ENCODE measurements at regions not wholly inside any gene's neighbourhood (a gene's known extent, or its start where the extent isn't known, plus 50 kb on each side); places are given as distances from the start of the nearest gene placed in this dataset.

DNA sequence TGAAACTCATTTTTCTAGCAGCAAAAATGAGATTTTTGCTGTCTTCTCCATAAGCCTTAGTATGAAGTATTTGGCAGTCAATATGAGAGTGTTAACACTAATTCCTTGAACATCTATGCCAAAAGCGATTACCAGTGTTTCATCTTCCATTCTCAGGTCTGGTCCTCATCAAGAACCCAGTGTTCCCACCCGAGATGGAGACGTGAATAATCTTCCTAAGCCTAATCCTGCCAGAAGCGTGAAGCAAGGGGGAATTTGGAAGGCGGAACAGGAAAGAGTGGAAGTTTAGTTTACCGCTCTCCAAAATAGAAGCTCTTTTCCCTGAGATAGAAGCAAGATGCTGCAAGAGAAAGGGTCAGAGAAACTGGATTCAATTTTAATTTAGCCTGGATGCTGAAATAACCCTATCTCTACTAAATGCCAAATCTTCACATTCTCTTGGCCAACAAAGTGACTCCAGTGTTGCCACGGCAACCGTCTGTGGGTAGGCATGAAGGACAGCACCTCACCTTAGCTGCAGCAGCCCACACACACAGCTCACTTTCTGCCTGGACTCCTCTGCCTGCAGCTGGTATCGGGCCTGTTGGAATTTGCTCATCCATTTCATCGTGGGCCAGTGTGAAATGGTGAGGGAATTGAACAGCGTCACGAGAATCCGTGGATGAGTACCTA lies 711.1 kb downstream of the CBLN2 start:
- DNase-seq (ENCODE audit: insufficient read length, low spot score): no peak
- FAIRE-seq: no peak

DNA sequence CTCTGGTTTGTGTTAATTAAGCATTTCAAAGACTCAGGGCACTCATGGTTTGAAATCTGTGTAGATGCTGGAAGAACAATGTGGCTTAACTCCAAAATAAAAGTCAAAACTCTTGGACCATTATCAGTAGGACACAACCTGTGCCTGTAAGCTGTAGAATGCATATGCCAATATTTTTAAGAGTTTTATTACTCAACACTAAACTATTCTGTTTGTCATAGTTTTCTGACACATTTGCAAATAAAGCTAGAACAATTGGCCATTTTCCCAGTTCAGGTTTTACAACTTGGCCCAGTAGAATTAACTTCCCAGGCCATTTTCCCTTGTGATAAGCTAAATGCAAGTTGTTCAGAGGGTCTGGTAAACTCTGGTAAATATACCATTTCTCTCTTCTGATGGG lies 713.1 kb downstream of the CBLN2 start:
- DNase-seq (ENCODE audit: insufficient read length, low spot score) (no peak), FAIRE-seq (no peak)
- TF ChIP-seq POLR2A (IDR thresholded peaks at IDR 0.05; ENCODE audit: low read depth, low read length): no peak

More for the DNA sequence above, 711.1 kb downstream of the CBLN2 start:
- TF ChIP-seq POLR2A (IDR thresholded peaks at IDR 0.05; ENCODE audit: low read depth, low read length): no peak

DNA sequence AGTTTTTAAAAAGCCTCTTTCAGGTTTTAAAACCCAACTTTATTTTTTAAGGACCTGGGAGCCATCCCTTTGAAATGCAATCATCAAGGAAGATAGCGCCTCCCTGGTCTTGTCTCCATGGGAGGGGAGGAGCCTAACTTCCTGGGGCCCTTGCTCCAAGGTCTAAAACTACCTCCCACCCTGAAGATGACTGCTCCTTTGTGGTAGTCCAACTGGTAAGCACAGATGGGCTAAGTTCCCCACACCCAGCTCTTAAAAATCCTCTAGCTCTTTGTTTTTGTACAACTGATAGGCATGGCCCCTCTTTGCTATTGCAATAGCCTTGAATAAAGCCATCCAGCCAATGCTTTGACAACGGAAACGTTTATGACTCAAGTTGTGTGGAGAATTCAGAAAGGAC lies 716.8 kb downstream of the CBLN2 start:
- no peak for TF ChIP-seq POLR2A (IDR thresholded peaks at IDR 0.05; ENCODE audit: low read depth, low read length)
- FAIRE-seq (no peak), DNase-seq (ENCODE audit: insufficient read length, low spot score) (no peak)

DNA sequence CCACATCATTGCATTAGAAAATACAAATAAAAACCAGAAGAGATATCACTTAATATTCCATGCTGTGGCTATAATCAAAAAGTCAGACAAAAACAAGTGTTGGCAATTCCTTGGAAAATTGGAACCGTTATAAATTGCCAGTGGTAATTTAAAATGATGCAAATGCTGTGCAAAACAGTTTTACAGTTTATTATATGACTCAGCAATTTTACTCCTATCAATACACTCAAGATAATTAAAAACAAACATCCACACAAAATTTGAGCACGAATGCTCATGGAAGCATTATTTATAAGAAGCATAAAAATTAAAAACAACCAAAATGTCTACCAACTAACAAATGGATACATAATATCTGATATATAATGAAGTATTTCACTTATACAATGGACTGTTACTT lies 728.8 kb downstream of the CBLN2 start:
- no peak for DNase-seq (ENCODE audit: insufficient read length, low spot score)
- TF ChIP-seq POLR2A (IDR thresholded peaks at IDR 0.05; ENCODE audit: low read depth, low read length): no peak
- FAIRE-seq: no peak

DNA sequence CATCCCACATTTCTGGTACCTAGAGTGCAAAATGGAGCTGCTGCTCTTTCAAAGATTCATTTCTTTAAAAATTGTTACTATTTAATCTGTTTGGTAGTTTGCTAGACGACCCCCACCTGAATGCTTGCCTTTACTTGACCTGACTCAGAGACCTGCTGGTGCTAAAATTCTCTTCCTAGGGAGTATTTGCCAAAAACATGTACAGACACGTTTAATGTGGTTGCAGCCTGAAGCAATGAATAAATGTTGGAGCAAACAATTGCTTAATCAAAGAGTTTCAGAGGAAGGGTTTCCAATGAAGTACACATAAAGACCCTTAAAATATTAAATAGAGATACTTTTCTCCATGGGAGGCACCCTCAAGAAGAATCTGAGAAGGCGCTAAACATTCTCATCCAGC lies 734.4 kb downstream of the CBLN2 start:
- FAIRE-seq (no peak), DNase-seq (ENCODE audit: insufficient read length, low spot score) (no peak)
- TF ChIP-seq POLR2A (IDR thresholded peaks at IDR 0.05; ENCODE audit: low read depth, low read length): no peak

DNA sequence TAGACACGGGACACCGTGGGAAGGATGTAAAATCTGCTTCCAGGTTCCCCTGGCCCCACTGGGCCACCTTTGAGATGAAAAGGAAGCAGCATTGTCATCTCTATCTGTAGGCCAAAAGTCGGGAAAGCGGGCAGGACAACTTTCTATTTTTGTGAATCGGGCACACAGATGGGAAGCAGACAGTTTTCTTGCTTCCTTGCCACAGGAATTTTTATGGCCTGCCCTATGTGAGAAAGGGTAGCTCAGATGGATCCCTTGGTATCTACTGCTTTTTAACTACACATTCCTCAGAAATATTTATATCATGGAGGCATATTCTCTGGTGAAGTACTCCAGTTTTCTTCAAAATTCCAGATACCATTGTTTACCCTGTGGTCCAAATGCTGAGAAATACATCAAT lies 735.5 kb downstream of the CBLN2 start:
- TF ChIP-seq POLR2A (IDR thresholded peaks at IDR 0.05; ENCODE audit: low read depth, low read length): no peak
- DNase-seq (ENCODE audit: insufficient read length, low spot score): no peak
- FAIRE-seq: no peak

DNA sequence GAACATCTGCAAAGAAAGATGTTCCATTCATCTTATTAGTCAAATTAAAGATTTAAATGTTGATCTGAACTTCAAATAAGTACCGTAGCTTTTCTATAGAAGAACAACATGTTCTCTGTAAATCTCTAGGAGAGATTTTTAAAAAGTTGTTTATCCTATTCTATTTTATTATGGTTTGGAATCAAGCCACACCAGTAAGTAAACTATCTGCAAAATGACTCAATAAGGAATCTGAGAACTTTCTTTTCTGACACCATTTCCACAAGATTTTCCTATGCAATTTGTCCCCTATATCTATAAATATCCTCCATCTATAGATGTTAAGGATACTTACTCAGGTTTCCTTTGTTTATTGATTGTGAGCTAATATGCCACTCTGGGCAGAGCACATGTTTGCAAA lies 736.6 kb downstream of the CBLN2 start:
- FAIRE-seq (no peak), DNase-seq (ENCODE audit: insufficient read length, low spot score) (no peak)
- TF ChIP-seq POLR2A (IDR thresholded peaks at IDR 0.05; ENCODE audit: low read depth, low read length): no peak

DNA sequence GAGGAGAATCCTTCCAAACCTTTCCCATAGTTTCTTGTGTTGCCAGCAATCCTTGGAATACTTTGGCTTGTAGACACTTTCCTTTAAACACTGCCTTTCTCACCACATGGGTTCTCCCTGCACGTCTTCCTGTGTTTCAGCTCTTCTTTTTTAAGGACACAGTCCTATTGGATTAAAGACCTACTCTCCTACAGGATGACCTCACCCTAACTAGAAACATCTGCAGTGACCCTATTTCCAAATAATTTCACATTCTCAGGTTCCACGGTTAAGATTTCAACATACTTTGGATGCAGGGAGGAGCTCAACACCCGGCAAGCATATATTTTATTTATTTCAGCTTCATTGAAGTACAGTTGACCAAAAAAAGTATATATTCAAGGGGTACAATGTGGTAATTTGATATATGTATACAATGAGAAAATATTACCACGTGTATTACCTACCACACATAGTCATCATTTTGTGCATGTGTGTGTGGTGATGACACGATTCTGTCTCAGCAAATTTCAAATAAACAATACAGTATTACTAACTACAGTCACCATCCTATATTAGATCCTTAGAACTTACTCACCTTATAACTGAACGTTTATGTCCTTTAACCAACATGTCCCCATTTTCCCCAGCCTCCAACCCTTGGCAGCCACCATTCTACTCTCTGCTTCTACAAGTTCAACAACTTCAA lies 745.0 kb downstream of the CBLN2 start:
- DNase-seq (ENCODE audit: insufficient read length, low spot score) (no peak), FAIRE-seq (no peak)
- no peak for TF ChIP-seq POLR2A (IDR thresholded peaks at IDR 0.05; ENCODE audit: low read depth, low read length)

DNA sequence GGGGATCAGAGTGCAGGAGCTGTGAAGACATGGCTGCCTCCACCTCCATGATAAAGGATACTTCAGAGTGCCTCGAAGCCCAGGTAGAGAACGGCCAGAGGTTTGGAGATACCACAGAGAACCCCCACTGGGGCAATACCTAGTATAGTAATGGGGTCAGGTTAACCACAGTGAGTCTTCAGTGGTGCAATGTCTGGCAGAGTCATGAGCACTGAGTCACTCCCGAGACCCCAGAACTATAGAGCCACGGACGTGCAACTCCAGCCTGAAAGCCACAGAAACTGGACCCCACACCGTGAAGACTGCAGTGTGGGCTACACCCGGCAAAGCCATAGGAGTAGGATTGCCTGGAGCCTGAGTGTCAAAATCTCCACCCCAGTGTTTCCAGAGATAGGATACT lies 746.6 kb downstream of the CBLN2 start:
- FAIRE-seq (no peak), DNase-seq (ENCODE audit: insufficient read length, low spot score) (no peak)
- TF ChIP-seq POLR2A (IDR thresholded peaks at IDR 0.05; ENCODE audit: low read depth, low read length): no peak

DNA sequence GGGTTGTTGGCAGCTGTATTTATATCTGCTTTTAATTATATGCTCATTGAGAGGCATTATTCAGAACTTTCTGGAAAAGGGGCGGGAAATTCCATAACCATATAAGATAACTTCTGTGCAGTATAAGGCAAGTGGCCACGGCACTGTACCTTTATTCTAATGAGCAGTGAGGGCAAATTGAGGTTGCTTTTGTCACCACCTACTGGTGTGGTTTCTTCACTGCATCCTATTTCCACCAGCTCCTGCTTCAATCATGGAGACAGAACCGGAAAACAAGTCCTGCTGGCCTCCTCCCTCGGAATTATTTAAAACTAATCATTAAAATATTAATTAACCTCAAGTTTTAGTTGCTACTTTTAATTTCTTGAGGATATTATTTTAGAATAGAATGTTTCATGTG lies 759.4 kb downstream of the CBLN2 start:
- no peak for FAIRE-seq
- no peak for DNase-seq (ENCODE audit: insufficient read length, low spot score)
- TF ChIP-seq POLR2A (IDR thresholded peaks at IDR 0.05; ENCODE audit: low read depth, low read length): no peak

DNA sequence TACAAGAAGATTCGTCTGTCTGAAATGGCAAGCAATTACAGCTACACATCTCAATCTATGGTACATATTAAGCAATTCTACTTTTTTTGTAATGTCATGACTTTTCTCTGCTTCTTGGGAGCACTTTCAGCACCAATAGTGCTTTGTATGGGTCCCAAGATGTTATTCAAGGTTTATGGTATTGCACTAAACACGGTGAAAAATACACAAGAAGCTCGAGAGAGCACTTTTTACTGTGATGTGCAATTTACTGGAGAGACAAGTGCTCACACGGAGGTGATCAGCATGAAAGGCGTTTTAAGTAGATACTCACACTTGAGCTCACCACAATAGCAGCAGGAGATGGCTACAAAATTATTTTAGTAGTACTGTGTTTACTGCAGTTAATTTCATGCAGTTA lies 783.6 kb downstream of the CBLN2 start:
- DNase-seq (ENCODE audit: insufficient read length, low spot score) (no peak), FAIRE-seq (no peak)
- no peak for TF ChIP-seq POLR2A (IDR thresholded peaks at IDR 0.05; ENCODE audit: low read depth, low read length)

DNA sequence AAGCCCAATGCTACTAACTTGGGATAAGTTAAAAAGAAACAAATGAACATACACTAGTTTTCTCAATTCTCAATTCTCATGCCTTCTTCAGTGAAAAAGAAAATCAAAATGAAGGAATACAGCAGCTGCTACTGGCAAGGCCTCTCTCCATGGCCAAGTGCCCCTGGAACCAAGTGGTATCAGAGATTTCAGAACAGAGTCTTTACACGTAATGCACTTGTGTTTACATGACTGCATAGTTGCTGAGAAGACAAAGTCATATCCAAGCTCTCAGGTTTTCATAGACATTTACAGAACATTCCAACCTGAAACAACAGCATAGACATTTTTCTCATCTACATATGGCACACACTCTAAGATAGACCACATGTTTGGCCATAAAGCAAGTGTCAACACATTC lies 789.9 kb downstream of the CBLN2 start:
- no peak for DNase-seq (ENCODE audit: insufficient read length, low spot score)
- TF ChIP-seq POLR2A (IDR thresholded peaks at IDR 0.05; ENCODE audit: low read depth, low read length): no peak
- no peak for FAIRE-seq

DNA sequence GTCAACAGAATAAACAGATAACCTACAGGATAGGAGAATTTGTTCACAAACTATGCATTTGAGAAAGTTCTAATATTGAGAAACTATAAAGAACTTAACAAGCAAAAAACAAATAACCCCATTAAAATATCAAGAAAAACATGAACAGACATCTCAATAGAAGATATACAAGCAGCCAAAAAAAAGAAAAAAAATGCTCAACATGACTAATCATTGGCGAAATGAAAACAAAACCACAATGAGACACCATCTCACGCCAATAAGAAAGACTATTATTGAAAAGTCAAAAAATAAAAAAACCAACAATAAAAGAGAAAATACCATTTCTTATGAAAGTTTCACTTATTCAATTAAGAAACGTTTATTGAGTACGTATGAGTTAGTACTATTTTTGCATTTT lies 800.5 kb downstream of the CBLN2 start:
- no peak for TF ChIP-seq POLR2A (IDR thresholded peaks at IDR 0.05; ENCODE audit: low read depth, low read length)
- DNase-seq (ENCODE audit: insufficient read length, low spot score): no peak
- FAIRE-seq: no peak

DNA sequence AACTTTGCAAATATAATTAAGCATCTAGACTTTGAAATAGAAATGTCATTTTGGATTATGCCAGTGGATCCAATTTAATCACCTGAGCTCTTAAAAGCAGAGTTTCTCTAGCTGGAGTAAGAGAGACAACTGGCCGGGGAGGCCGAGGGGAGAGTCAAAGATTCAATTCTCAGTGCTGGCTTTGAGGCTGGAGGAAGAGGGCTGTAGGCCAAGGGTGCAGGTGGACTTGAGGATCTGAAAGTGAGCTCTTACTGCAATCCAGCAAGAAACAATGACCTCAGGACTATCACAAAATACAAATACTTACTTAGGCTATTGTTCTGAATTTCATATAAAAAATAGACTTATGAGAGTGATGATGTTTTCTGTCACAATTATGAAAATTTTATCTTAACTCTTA lies 814.5 kb downstream of the CBLN2 start:
- no peak for TF ChIP-seq POLR2A (IDR thresholded peaks at IDR 0.05; ENCODE audit: low read depth, low read length)
- FAIRE-seq: no peak
- DNase-seq (ENCODE audit: insufficient read length, low spot score): no peak

DNA sequence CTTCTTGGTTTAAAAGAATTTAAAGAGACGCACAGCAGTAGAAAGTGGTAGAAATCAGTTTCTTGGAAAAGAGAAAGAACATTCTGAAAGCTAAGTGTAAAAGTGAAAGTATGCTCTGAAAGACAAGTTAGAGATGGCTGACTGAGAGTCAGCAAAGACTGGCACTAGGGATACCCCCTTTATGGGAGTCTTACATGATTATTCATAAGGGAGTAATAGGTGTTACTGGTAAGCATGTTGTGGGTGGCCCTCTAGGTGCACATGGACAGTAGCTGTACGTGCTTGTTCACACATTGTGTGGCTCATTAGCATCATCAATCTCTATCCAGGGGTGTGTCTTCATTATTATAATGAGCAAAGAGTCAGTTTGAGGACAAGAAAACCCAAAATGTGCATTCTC lies 816.2 kb downstream of the CBLN2 start:
- TF ChIP-seq POLR2A (IDR thresholded peaks at IDR 0.05; ENCODE audit: low read depth, low read length): no peak
- DNase-seq (ENCODE audit: insufficient read length, low spot score) (no peak), FAIRE-seq (no peak)

Data from H54 (cell line).